Smooth muscle cell (in vitro differentiated cells): ENCODE measurements at regions not wholly inside any gene's neighbourhood (a gene's known extent, or its start where the extent isn't known, plus 50 kb on each side); places are given as distances from the start of the nearest gene placed in this dataset.
"Not testable (repeated sequence)": the region's sequence is repeated elsewhere in the genome, so short reads cannot be mapped to it uniquely, and the experiment has no call there.

Source experiments
- DNase-seq: peaks from one replicate; lab custom pipeline; 2025; ENCODE audit not compliant: unreplicated experiment; lab: John Stamatoyannopoulos, UW
- H2AFZ ChIP-seq: fragments of 200-600 bp; sonication (generic); 2 replicates; pipeline ENCODE4 v1.6.0; 2016; ENCODE audit warnings: antibody characterized with exemption, low read depth, mild to moderate bottlenecking
- H3F3A ChIP-seq: fragments of 200-600 bp; sonication (generic); 2 replicates; pipeline ENCODE4 v1.6.0; 2017; ENCODE audit warnings: antibody characterized with exemption, low read depth
- H3K27ac ChIP-seq: fragments of 200-600 bp; sonication (generic); 2 replicates; pipeline ENCODE4 v1.5.1; 2016; ENCODE audit warnings: low read depth, mild to moderate bottlenecking
- H3K27me3 ChIP-seq: fragments of 200-600 bp; sonication (generic); 2 replicates; pipeline ENCODE4 v1.6.1; 2016; ENCODE audit warnings: low read depth, mild to moderate bottlenecking
- H3K36me3 ChIP-seq: fragments of 200-600 bp; sonication (generic); 2 replicates; pipeline ENCODE4 v1.5.1; 2016; ENCODE audit warnings: low read depth
- H3K4me1 ChIP-seq: fragments of 200-600 bp; sonication (generic); 2 replicates; pipeline ENCODE4 v1.5.1; 2016; ENCODE audit warnings: low read depth
- H3K4me2 ChIP-seq: fragments of 200-600 bp; sonication (generic); 2 replicates; pipeline ENCODE4 v1.6.0; 2016; ENCODE audit warnings: mild to moderate bottlenecking
- H3K4me3 ChIP-seq: fragments of 200-600 bp; sonication (generic); 2 replicates; pipeline ENCODE4 v1.5.1; 2016; ENCODE audit warnings: mild to moderate bottlenecking
- H3K79me2 ChIP-seq: fragments of 200-600 bp; sonication (generic); 2 replicates; pipeline ENCODE4 v1.6.0; 2016; ENCODE audit warnings: low read depth, mild to moderate bottlenecking
- H3K9ac ChIP-seq: fragments of 200-600 bp; sonication (generic); 2 replicates; pipeline ENCODE4 v1.6.0; 2016; ENCODE audit warnings: low read depth
- H3K9me3 ChIP-seq: fragments of 200-600 bp; sonication (generic); replicated peaks from 2 replicates; pipeline ENCODE4 v1.5.1; 2016; ENCODE audit warnings: low read depth
- H4K20me1 ChIP-seq: fragments of 200-600 bp; sonication (generic); 2 replicates; pipeline ENCODE4 v1.6.0; 2016; ENCODE audit warnings: low read depth
- CTCF ChIP-seq: fragments of 200-600 bp; sonication (generic); IDR thresholded peaks from 2 replicates; pipeline ENCODE4 v1.5.1; 2017; ENCODE audit warnings: borderline replicate concordance, mild to moderate bottlenecking, antibody characterized with exemption; ENCODE audit not compliant: insufficient read depth, poor library complexity, severe bottlenecking
- whole genome bisulfite sequencing: methylation state at CpG from one replicate; pipeline ENCODE4 v1.1.7; 2016; ENCODE audit warnings: low lambda C conversion rate; 5-methylcytosine and 5-hydroxymethylcytosine counted together

GRCh38 chr9:135173066-135173465 lies 85.6 kb downstream of the OLFM1 start:
- Histone ChIP-seq H3K27me3 (peaks cover 2% of the 10 kb centered on the region), H3K79me2 (no peaks in the 10 kb centered on the region), H4K20me1 (no peaks in the 10 kb centered on the region), H2AFZ (no peak overlapping the region), H3K4me1 (no peaks in the 10 kb centered on the region), H3K36me3 (no peaks in the 10 kb centered on the region), H3K4me3 (no peak overlapping the region), H3F3A (no peaks in the 10 kb centered on the region), H3K9ac (no peak overlapping the region), H3K9me3 (no peaks in the 10 kb centered on the region), H3K4me2 (no peak overlapping the region), H3K27ac (no peak overlapping the region)
- no peak for DNase-seq
- 91% methylated on average over 6 of the region's 6 CpGs for WGBS
- no peak for TF ChIP-seq CTCF

- no peaks in the 10 kb centered on the region for H3K4me1 ChIP-seq
- WGBS: 84% methylated on average over 6 of the region's 6 CpGs
- H2AFZ ChIP-seq: no peak overlapping the region
- H3F3A ChIP-seq: no peaks in the 10 kb centered on the region
- no peaks in the 10 kb centered on the region for H3K36me3 ChIP-seq
- no peak overlapping the region for H3K9ac ChIP-seq
- H4K20me1 ChIP-seq: no peaks in the 10 kb centered on the region
- no peak overlapping the region for H3K4me3 ChIP-seq
- TF ChIP-seq CTCF: no peak
- no peak overlapping the region for H3K4me2 ChIP-seq
- H3K9me3 ChIP-seq: no peaks in the 10 kb centered on the region
- DNase-seq: no peak
- no peaks in the 10 kb centered on the region for H3K79me2 ChIP-seq
- H3K27ac ChIP-seq: no peak overlapping the region
- peaks cover 2% of the 10 kb centered on the region for H3K27me3 ChIP-seq
These were observed 86.8 kb downstream of the OLFM1 start for GRCh38 chr9:135174248-135174647.

GRCh38 chr9:135174981-135175380 lies 87.5 kb downstream of the OLFM1 start:
- peaks cover 2% of the 10 kb centered on the region for H3K27me3 ChIP-seq
- no peaks in the 10 kb centered on the region for H3K4me1 ChIP-seq
- TF ChIP-seq CTCF: no peak
- no peaks in the 10 kb centered on the region for H3K79me2 ChIP-seq
- no peak overlapping the region for H3K4me3 ChIP-seq
- no peak overlapping the region for H2AFZ ChIP-seq
- H3K4me2 ChIP-seq: no peak overlapping the region
- no peaks in the 10 kb centered on the region for H4K20me1 ChIP-seq
- no peaks in the 10 kb centered on the region for H3F3A ChIP-seq
- H3K9ac ChIP-seq: no peak overlapping the region
- no peak for DNase-seq
- H3K9me3 ChIP-seq: no peaks in the 10 kb centered on the region
- H3K36me3 ChIP-seq: no peaks in the 10 kb centered on the region
- 91% methylated on average over 11 of the region's 11 CpGs for WGBS
- H3K27ac ChIP-seq: no peak overlapping the region

- WGBS: 89% methylated on average over 18 of the region's 20 CpGs
- no peak overlapping the region for H3K27ac ChIP-seq
- no peak overlapping the region for H3K9ac ChIP-seq
- H3K4me3 ChIP-seq: no peak overlapping the region
- H3K9me3 ChIP-seq: no peaks in the 10 kb centered on the region
- TF ChIP-seq CTCF: no peak
- H3K36me3 ChIP-seq: no peaks in the 10 kb centered on the region
- H3K27me3 ChIP-seq: peaks cover 2% of the 10 kb centered on the region
- no peak overlapping the region for H2AFZ ChIP-seq
- no peak for DNase-seq
- H3F3A ChIP-seq: no peaks in the 10 kb centered on the region
- no peaks in the 10 kb centered on the region for H4K20me1 ChIP-seq
- H3K79me2 ChIP-seq: no peaks in the 10 kb centered on the region
- H3K4me1 ChIP-seq: no peaks in the 10 kb centered on the region
- no peak overlapping the region for H3K4me2 ChIP-seq
These were observed 88.8 kb downstream of the OLFM1 start for GRCh38 chr9:135176284-135176683.

- not testable (repeated sequence) for H4K20me1 ChIP-seq, H3K4me2 ChIP-seq, H3K36me3 ChIP-seq, DNase-seq, H2AFZ ChIP-seq, H3K27me3 ChIP-seq, H3K9me3 ChIP-seq, H3K79me2 ChIP-seq, H3F3A ChIP-seq, H3K27ac ChIP-seq, H3K4me1 ChIP-seq, H3K4me3 ChIP-seq, H3K9ac ChIP-seq
- WGBS: 68% methylated on average over 2 of the region's 2 CpGs
These were observed 90.1 kb downstream of the OLFM1 start for GRCh38 chr9:135177562-135177961.
